Stimulated activated naive CD4-positive, alpha-beta T cell (primary cell): ENCODE measurements at regions not wholly inside any gene's neighbourhood (a gene's known extent, or its start where the extent isn't known, plus 50 kb on each side); places are given as distances from the start of the nearest gene placed in this dataset.

Experiments used
- DNase-seq, 6 experiments: peaks; one replicate each; lab custom pipeline; 2025; lab: John Stamatoyannopoulos, UW

DNA sequence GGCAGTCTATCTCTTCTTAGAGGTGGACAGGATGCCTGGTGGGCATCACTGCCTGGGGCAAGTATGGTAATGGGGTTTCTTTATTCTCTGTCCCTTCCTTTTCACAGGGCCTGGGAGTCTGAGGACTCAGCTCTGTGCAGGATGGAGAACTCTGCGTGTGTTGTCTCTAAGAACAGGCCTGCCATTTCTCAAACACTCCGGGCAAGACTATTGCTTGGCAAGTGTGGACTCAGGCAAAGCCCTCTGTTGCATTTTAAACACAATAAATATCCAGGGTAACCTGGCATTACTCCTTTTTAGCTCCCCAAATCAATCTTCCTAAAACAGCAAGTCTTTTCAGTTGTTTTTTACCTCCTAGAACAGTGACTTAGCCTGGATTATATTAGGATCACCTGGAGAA, 185.1 kb upstream of the ROPN1 start:
- no peak for DNase-seq

DNA sequence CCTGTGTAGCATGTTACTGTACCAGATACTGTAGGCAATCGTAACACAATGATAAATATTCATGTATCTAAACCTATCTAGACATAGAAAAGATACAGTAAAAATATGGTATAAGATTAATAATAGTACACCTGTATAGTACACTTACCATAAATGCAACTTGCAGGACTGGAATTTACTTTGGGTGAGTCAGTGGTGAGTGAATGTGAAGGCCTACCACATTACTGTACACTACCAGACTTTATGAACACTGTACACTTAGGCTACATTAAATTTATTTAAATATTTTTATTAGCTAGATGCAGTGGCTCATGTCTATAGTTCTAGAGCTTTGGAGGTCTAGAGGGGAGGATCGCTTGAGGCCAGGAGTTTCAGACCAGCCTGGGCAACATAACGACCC, 186.6 kb upstream of the ROPN1 start:
- DNase-seq: no peak

DNA sequence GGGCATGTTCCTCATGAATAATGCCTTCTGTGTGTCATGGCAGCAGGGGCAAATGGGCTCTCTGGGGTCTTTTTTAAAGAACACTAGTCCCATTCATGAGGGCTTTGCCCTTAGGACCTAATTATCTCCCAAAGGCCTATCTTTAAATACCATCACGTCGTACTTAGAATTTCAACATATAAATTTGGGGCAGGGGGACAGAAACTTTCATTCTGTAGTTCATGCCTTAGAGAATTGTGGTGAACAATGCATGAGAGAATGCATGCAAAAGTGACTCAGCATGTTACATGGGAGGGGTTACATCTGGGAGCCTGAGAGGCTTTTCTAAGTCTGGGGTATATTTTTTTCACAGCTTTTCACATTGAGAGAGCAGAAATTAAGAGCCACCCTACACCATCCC, 208.5 kb upstream of the ROPN1 start:
- no peak for DNase-seq

DNA sequence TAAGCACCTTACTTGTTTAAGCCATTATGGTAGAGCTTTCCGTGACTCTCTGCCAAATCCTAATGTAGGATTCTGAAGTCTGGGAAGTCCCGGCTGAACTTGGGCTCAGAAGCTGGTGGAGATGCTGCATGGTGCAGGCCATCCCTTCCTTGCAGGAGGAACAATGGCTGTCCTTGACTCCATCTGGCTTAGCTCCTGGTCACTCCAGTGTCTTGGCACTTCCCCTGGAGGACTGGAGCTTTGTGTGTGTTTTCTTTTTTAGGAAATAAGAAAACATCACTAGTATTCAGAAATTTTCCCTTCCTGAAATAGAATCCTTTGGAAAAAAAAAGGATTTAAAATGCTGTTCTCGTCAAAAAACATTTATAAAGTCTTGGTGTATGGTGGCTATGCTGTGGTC, 209.3 kb upstream of the ROPN1 start:
- no peak for DNase-seq

DNA sequence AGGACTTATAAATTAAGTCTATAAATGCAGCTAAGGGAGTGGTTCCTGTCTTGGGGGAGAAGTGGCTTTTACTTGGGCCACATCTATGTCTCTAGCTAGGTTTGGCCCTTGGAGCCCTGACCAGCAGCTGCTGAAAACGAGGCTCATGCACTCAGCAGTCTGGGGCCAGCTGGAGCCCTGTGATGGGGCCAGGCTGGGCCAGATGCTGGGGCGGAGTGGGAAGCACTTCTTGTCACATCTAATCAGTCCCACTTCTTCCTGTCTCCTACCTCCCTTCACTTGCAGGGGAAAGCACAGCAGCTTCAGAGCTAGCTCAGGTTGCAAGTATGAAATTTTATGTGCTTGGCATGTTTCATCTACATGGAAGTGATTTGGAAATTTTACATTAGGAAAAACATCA, 209.9 kb upstream of the ROPN1 start:
- no peak for DNase-seq

DNA sequence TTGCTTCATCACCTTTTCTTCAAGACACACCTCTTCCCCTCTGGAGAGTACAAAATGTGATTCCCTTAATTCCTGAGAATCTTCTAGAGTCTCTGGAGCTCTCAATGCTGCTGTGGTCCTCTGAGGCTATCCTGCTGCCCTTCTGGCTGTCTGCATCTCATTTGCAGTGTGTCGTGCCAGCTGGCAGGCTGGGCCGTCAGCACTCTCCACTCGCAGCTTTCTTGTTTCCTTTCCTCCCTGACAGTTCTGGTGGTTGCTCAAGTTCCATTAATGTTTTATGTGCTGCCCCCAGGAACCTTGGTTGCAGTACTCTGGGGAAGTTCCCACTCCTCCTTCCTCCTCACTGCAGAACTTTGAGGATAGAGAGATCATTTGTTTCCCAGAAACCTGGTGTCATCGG, 210.8 kb upstream of the ROPN1 start:
- no peak for DNase-seq

DNA sequence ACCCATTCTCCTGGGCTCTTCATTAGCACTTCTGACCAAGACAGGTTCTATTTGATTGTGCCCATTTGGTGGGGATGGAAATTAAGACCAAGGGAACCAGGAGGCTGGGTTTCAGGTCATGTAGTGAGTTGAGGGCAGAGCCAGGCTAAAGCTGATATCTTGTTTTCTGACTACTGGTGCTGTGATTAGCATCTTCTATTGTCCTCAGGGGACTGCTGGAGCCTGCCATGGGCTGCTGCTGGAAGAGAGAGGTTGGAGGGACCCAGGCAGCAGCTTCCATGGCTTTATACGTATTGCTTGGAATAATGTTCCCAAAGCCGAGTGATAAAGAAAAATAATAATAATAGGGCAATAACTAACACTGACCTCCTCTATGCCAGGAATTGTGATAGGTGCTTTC, 211.4 kb upstream of the ROPN1 start:
- no peak for DNase-seq

DNA sequence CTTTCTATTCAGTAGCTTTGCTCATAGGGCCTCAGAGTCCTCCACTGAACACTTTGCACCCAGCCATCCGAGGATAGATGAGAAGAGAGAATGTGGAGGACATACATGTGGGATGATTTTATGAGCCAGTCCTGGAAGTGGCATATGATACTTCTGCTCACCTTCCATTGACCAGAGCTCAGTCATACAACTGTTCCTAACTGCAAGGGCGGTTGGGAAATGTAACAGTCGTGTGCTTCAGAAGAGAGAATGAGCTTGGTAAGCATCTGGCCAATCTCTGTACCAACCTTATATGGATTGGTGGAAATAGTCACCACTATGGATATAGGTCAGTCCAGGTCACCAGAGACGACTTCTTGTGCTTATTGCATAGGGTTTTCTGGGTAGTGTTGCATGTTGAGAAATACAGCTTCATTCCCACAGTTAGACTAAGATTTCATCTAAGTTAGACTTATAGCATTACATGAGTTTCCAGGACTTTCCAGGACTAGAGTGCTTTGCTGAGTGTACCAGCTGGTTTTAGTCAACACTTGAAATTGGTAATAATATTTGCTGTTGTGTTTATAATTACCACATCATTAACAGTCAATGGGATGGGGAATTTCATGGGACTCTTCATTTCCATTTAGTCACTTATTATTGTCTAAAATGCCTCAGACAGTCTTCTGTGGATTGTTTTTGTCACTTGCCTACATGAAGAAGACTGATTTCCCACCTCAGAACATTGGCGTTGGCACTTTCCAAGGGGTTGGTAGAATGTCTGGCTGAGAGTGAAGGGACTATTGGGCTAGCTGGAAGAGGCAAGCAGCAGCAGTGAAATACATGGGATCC, 214.5 kb upstream of the ROPN1 start:
- DNase-seq: no peak

DNA sequence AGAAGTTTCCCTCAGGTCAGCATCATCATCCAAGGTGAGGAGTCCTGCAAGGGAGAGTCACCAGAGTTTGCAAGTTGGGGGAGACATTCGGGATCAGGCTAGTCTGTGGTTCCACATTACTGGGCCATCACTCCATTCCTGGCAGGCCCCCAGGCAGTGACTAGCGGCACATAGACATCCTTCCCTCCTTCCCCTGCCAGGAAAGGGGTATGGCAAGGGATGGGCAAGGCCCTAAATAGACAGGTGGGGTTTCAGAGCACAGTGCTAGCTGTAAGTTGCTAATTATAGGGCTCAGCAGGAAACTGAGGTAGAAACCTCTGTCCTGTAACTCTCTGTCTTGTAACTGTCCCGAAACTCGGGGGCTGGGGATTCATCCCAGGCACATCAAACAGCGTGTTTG, 215.2 kb upstream of the ROPN1 start:
- no peak for DNase-seq

DNA sequence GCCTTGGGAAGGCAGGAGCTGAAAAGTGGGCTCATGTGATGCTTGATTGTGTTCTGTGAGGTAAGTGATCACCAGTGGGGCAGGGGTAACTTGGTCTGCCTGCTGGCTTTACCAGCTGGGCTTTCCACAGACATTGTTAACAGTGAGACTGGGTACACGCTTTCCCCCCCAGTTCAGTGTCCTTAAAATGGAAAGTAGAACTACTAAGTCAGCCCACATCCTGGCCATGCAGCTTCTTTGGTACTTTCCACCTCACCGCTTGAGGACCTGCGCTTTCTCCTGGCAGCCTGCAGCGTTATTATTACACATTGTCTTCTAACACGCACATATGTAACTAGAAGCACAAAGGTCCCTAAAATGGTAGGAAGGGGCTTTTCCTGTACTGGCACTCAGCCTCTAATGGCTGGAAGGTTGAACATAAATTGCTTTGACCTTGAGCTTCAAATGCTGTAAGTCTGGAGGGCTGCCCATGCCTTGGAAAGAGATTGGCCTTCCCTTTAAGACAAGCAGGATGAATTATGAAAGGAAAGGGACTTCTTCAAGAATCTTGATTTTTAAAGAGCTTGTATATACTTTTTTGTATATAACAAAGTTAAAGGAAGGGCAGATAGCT, 216.1 kb upstream of the ROPN1 start:
- no peak for DNase-seq

DNA sequence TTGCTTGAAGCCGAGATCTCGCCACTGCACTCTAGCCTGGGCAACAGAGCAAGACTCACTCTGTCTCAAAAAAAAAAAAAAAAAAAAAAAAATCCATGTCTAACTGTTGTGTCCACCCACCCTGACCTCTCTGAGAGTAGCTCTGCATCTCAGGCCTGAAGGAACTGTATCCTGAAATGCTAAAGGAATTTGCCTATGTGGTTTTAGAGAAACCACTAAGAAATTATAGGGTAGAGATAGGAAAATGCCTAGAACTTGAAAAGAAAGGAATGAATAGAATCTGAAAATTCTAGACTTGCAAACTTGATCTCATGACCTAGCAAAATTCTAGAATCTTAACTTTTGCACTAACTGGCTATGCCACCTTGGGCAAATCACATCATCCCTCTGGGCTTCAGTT, 217.5 kb upstream of the ROPN1 start:
- no peak for DNase-seq

DNA sequence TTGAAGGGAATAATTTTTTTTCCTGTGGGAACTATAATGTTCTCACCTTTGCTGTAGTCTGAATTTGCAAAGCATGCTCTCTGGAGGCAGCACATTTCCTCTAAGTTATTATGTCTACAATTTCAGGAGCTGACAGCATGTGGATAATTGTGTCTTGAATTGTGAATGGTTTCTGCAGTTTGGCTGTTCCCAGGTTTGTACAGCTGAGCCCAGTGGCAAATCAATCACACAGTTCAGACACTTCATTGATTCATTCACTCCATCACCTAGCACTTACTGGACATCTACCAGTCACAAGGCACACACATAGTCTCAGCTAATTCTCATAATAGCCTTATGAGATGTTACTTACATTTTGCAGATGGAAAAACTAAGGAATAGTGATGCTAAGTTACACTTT, 219.0 kb upstream of the ROPN1 start:
- DNase-seq: no peak

DNA sequence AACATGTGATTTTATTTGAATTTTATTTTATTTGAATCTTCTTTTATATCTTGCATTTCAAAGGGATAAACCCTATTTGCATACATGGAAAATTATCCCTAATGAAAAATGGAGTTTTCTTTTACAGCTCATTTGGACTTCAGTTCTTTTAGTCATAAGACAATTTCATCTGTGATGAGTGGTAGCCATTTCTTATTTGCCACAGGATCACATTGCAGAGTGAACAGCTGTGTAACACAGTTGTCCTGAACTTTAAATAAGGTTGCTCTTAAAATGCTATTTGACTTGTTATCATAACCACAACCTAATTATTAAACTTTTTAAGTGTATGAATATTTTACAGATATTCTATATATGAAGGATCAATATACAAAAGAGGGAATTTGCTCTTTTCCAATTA, 221.7 kb upstream of the ROPN1 start:
- DNase-seq: no peak

DNA sequence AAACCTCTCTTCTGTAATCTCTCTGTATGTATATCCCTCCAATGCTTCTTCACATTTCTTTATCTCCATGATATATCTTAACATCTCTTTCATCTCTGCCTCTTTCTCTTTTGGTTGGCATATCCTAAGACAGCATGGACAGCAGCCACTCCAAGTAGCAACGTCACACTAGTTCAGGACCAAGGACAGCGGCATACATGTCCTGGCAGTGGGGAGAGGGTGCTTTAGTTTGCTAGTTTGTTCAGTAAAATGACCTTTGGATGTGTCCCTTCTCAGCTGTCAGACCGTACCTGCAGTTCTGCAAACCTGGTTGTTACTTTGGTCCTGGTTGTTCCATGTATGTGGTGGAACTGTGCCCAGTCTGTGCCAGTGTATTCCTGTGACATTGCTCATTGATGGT, 225.6 kb upstream of the ROPN1 start:
- no peak for DNase-seq

DNA sequence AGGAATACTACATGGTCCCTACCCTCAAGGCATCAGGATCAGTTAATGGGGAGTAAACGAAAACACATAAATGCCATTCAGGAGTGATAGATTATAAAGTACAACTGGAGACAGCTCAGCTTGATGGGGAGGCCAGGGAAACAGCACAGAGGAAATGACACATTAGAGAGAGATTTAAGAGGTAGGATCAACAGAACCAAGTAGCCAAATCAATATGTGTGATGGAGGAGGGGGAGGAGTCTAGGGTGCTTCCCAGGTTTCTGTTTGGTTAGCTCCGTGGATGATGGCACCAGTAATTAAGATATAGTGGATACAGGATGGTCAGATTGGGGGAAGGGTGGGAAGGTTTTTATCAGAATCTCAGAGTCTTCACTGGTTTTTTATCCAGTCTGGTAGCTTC, 229.5 kb upstream of the ROPN1 start:
- no peak for DNase-seq

DNA sequence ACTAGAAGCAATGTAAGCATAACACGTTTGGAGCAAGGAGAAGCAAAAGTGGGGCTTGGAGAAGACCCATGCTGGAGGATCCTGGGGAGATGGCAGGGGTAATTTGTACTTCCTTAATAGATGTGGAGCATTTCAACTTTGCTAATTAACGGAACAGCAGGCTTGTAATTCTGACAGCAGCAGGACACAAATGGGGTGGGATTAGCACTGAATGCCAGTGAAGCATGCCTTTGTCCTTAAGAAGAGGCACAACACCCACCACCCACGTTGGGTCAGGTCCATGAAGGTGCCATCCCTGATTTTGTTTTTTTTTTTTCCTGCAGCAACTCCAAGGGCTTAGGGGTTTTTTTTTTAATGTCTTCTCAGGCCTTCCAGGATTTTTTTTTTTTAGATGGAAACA, 231.9 kb upstream of the ROPN1 start:
- DNase-seq: no peak

DNA sequence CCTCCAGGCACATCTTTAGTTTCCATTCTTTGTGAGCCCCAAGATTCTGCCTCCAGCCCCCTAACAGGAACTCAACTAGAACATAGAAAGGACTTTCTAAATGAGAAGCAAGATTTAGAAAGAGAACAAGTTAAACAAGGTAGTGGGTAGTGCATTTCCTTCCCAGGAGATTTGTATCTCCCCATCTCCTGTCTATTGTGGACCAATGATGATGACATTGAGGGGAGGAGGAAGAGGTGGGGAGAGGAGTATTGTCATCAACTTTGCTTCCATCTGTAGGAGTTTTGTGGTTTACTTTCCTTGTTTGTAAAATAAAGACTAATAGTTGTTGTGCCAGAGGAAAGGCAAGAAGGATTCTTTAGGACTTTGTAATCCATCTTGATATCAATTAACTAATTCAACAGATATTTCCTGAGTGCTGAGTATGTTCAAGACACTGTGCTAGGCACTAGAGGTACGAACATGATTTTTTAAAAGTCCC, 235.3 kb upstream of the ROPN1 start:
- no peak for DNase-seq

DNA sequence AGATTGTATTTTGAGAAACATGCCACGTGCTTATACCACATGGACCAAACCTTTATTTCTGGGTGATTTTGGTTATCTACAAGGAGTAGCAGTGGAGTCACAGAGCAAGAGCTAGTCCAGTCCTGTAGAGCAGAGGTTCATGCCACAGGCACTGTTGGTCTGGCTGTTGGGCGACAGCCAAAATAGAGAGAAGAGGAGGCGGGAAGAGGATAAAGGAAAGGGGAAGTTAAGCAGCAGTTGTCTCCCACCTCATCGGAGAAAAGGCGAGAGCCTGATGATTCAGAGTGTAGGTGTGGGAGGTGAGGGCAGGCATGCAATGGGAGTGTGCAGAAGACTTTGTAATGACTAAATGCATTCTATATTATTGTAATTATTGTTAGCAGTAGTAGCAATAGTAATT, 237.5 kb upstream of the ROPN1 start:
- no peak for DNase-seq

DNA sequence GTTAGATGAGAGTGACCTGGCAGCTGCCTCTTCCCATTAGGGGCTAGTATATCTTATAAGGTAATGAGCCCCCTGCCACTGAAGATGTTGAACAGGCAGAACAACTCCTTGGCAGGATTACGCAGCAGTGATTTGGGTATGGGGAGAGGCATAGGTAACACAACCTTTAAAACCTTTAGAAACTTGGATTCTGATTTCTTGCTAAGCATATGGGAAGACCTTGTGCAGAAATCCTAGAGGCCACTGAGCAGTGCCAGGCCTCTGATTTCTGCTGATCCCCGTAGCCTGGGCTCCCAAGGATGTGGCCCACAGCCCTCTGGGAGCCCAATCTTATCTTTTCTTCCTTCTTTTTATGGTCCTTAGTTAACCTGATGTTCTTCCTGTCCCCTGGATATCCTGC, 237.9 kb upstream of the ROPN1 start:
- no peak for DNase-seq

DNA sequence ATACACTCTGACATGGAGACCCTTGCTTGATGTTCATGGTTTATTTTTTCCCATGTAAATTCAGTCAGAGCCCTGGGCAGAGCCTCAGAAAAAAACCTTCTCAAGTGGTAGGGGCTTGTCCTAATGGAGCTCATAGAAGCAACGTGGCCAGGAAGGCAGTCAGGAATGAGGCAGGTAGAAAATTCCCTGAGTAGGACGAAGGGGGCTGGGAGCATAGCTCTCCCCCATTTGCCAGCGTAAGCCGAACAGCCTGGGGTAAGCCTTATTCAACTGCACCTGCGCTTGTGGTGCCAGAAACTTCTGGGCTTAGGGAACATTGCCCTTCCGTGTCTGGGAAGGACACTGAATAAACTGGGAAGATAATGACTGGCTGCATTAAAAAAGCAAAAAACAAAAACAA, 238.5 kb upstream of the ROPN1 start:
- DNase-seq: no peak

DNA sequence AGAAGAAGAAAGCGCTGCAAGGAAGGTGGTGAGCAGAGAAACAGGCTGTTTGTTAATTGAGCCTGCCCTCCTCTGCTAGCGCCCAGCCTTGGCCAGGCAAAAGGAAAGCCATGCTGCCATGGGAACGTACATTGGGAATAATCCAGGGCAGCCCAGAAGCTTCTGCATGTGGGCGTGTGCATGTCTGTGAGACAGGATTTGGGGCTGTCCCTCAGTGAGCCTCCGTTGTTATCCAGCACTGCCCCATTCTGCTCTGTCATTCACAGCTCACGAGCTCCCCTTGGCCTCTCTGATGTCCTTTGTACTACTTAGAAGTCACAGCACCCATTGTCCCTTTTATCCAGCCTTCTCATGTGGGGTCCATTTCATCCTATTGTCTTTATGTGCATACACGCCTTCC, 239.1 kb upstream of the ROPN1 start:
- no peak for DNase-seq

DNA sequence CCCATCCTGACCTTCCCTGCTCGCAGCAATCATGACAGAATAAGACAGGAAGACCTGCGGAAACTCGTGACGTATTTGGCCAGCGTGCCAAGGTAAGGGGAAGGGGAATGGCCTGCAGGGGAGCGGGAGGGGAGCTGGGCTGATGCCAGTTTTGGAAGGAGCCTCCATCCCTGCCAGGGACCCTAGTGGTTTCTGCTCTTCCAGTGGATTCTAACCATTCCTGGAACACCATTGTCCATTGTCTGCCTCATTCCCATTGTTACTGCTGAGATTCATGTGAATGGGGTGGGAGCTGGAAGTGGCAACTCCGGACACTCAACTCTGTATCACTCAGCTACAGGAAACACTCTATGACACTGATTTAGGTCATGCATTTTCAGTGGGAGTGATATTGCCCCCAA, 242.9 kb upstream of the ROPN1 start:
- DNase-seq: no peak

DNA sequence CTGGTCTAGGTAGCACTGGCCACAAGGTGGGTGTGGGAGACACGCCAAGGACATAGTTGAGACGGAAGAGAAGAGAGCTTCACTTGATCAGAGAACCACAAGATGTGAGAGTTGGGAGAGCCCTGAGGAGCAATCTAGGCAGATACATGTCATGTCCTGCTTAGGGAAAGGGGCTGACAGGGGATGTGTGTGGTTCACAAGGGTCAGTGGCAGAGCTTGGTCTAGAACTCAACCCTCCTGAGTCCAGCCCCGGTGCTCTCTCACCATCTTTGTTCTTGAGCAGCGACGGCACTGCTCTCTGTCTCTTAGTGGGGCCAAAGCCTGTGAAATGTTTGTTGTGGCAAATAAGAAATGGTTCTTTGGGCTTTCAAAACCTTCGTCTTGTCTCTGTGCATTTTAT, 243.5 kb upstream of the ROPN1 start:
- no peak for DNase-seq
